IMR-90 (cell line): ENCODE measurements at regions not wholly inside any gene's neighbourhood (a gene's known extent, or its start where the extent isn't known, plus 50 kb on each side); places are given as distances from the start of the nearest gene placed in this dataset.

Experiments used
- ATAC-seq: fragments of 200-7000 bp; cut with Tn5 transposase; 2 replicates; pipeline ENCODE4 v1.9.1; 2020; ENCODE audit warnings: low read depth, mild to moderate bottlenecking, moderate library complexity
- BruUV-seq: library from RNA; stranded (reverse); fragments of 400-500 nt; replicated peaks from 2 replicates; lab custom pipeline; 2021; lab: Mats Ljungman, UMichigan
- CTCF ChIA-PET: fragments of 300-600 bp; formaldehyde crosslinking; extraction: SDS; loops from one replicate; lab custom pipeline; 2021; ENCODE audit warnings: antibody characterized with exemption; lab: Yijun Ruan, JAX
- POLR2A ChIA-PET: fragments of 300-600 bp; sonication (Branson Sonifier 250); formaldehyde crosslinking; loops from one replicate; lab custom pipeline; 2022; ENCODE audit warnings: antibody characterized with exemption; ENCODE audit not compliant: unreplicated experiment; lab: Charles Lee
- DNase-seq: peaks from one replicate; pipeline ENCODE4 v3.0.0; 2013
- H2AFZ ChIP-seq: replicated peaks from 2 replicates; pipeline ENCODE3; 2013; ENCODE audit warnings: low read length, mild to moderate bottlenecking; ENCODE audit not compliant: poor library complexity
- H2AK5ac ChIP-seq: 2 replicates; pipeline ENCODE4 v1.6.1; 2013; ENCODE audit warnings: low read depth, low read length, inconsistent platforms
- H2AK9ac ChIP-seq: replicated peaks from 2 replicates; pipeline ENCODE3; 2013; ENCODE audit warnings: mild to moderate bottlenecking, low read depth, low read length, moderate library complexity; ENCODE audit not compliant: poor library complexity
- H2BK120ac ChIP-seq: 2 replicates; pipeline ENCODE4 v1.6.1; 2013; ENCODE audit warnings: low read depth, low read length, inconsistent platforms
- H2BK15ac ChIP-seq: 3 replicates; pipeline ENCODE4 v1.6.1; 2013; ENCODE audit warnings: low read depth, low read length, inconsistent platforms
- H2BK20ac ChIP-seq: 2 replicates; pipeline ENCODE4 v1.6.1; 2013; ENCODE audit warnings: low read depth, mild to moderate bottlenecking, inconsistent platforms, low read length, moderate library complexity
- H2BK5ac ChIP-seq: 2 replicates; pipeline ENCODE4 v1.6.1; 2013; ENCODE audit warnings: mild to moderate bottlenecking, low read depth, low read length, inconsistent platforms; ENCODE audit not compliant: poor library complexity, severe bottlenecking
- H3K14ac ChIP-seq: replicated peaks from 2 replicates; pipeline ENCODE4 v1.6.1; 2013; ENCODE audit warnings: low read depth, low read length, inconsistent platforms
- H3K18ac ChIP-seq: 2 replicates; pipeline ENCODE4 v1.6.1; 2013; ENCODE audit warnings: low read depth, low read length, control low read depth
- H3K23ac ChIP-seq: 2 replicates; pipeline ENCODE4 v1.6.1; 2013; ENCODE audit warnings: low read depth, low read length, inconsistent platforms
- H3K27ac ChIP-seq: 2 replicates; pipeline ENCODE4 v1.5.1; 2013; ENCODE audit warnings: mild to moderate bottlenecking, control low read depth, low read length; ENCODE audit not compliant: insufficient read depth
- H3K27me3 ChIP-seq: 2 replicates; pipeline ENCODE4 v1.6.1; 2013; ENCODE audit warnings: low read length; ENCODE audit not compliant: control insufficient read depth, insufficient read depth
- H3K36me3 ChIP-seq: 2 replicates; pipeline ENCODE4 v1.6.1; 2013; ENCODE audit warnings: low read length, mixed read lengths; ENCODE audit not compliant: control insufficient read depth, insufficient read depth
- H3K4ac ChIP-seq: 2 replicates; pipeline ENCODE4 v1.6.1; 2013; ENCODE audit warnings: low read depth, low read length, inconsistent platforms
- H3K4me1 ChIP-seq: 2 replicates; pipeline ENCODE4 v1.6.1; 2013; ENCODE audit warnings: low read length, mixed read lengths; ENCODE audit not compliant: control insufficient read depth, insufficient read depth
- H3K4me2 ChIP-seq: 2 replicates; pipeline ENCODE4 v1.6.1; 2013; ENCODE audit warnings: low read depth, mild to moderate bottlenecking, control low read depth, low read length, moderate library complexity
- H3K4me3 ChIP-seq: 2 replicates; pipeline ENCODE4 v1.5.1; 2013; ENCODE audit warnings: low read depth, mild to moderate bottlenecking, control low read depth, low read length, moderate library complexity; ENCODE audit not compliant: insufficient read depth
- H3K56ac ChIP-seq: 2 replicates; pipeline ENCODE4 v1.6.1; 2013; ENCODE audit warnings: low read length, inconsistent platforms; ENCODE audit not compliant: insufficient read depth; ENCODE audit errors: extremely low read depth
- H3K79me1 ChIP-seq, 2 experiments: 2 replicates each; pipeline ENCODE4 v1.6.1; 2013; ENCODE audit warnings: low read length in 2 of 2, inconsistent platforms in 1 of 2, low read depth in 1 of 2
- H3K9ac ChIP-seq: 2 replicates; pipeline ENCODE4 v1.6.1; 2013; ENCODE audit warnings: low read depth, low read length, control low read depth
- H3K9me1 ChIP-seq: 2 replicates; pipeline ENCODE4 v1.6.1; 2013; ENCODE audit warnings: low read length, inconsistent platforms; ENCODE audit not compliant: insufficient read depth
- H3K9me3 ChIP-seq: 2 replicates; pipeline ENCODE4 v1.6.1; 2013; ENCODE audit warnings: low read length; ENCODE audit not compliant: control insufficient read depth, insufficient read depth
- H4K20me1 ChIP-seq: 2 replicates; pipeline ENCODE4 v1.6.1; 2013; ENCODE audit warnings: low read length, inconsistent platforms; ENCODE audit not compliant: insufficient read depth
- H4K5ac ChIP-seq: 2 replicates; pipeline ENCODE4 v1.6.1; 2013; ENCODE audit warnings: mild to moderate bottlenecking, low read depth, low read length, control low read depth
- H4K8ac ChIP-seq, 2 experiments: 2 replicates each; pipeline ENCODE4 v1.6.1; 2013; ENCODE audit warnings: low read depth in 2 of 2, low read length in 2 of 2, control low read depth in 1 of 2, inconsistent platforms in 1 of 2
- H4K91ac ChIP-seq: 2 replicates; pipeline ENCODE4 v1.6.1; 2013; ENCODE audit warnings: low read depth, low read length, inconsistent platforms; ENCODE audit not compliant: insufficient read depth
- BHLHE40 ChIP-seq: fragments of 150-350 bp; IDR thresholded peaks from 2 replicates; pipeline ENCODE4 v1.6.1; 2016; ENCODE audit warnings: mild to moderate bottlenecking, low read depth, low read length
- MXI1 ChIP-seq: IDR thresholded peaks from 2 replicates; pipeline ENCODE4 v1.6.1; 2012; ENCODE audit warnings: low read depth, mild to moderate bottlenecking, low read length, moderate library complexity, borderline replicate concordance
- RCOR1 ChIP-seq: IDR thresholded peaks from 2 replicates; pipeline ENCODE4 v1.6.1; 2012; ENCODE audit warnings: mild to moderate bottlenecking, low read length, improper control_type of control experiment; ENCODE audit not compliant: insufficient replicate concordance
- WGBS, 2 experiments: methylation state at CpG; one replicate each; pipeline versions ENCODE4 v1.1.5 to v1.1.7; 2013; ENCODE audit warnings: missing lambda C conversion rate in 2 of 2; ENCODE audit not compliant: insufficient read length in 1 of 2; ENCODE audit errors: extremely low coverage in 2 of 2; 5-methylcytosine and 5-hydroxymethylcytosine counted together
- dilution Hi-C: fragments of 300-500 bp; cut with HindIII; formaldehyde crosslinking; loops from one replicate; pipeline ENCODE4 v1.14.3; 2018; ENCODE audit warnings: low sequenced_read_pairs; ENCODE audit not compliant: unreplicated experiment
- in situ Hi-C: fragments of 300-500 bp; cut with MboI; formaldehyde crosslinking; loops from 3 replicates; pipeline ENCODE4 v1.14.3; 2019; ENCODE audit warnings: low sequenced_read_pairs, inconsistent platforms, mixed read lengths
- intact Hi-C: fragments of 100-400 bp; cut with micrococcal nuclease; formaldehyde crosslinking; loops from 2 replicates; pipeline ENCODE4 v1.10.0; 2022

DNA sequence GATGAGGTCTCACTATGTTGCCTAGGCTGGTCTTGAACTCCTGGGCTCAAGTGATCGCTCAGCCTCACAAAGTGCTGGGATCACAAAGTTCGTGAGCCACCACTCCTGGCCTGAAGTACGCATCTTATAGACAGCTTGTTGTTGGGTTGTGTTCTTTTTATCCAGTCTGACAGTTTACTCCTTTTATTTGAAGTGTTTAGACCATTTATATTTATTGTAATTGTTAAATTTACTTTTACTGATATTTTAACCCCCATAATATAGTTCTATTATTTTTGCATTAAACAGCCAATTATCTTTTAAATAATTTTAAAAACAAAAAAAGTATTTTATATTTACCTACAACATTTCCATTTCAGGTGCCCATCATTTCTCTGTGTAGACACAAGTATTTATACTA lies 303.0 kb upstream of the HDAC4 start:
- Histone ChIP-seq H2BK120ac (no peak overlapping the region), H3K27ac (no peak overlapping the region), H4K5ac (no peak overlapping the region), H3K4me2 (no peak overlapping the region), H3K9me3 (peaks cover 8% of the 10 kb centered on the region), H4K8ac (no peak overlapping the region), H3K4me1 (no peaks in the 10 kb centered on the region), H2BK20ac (no peak overlapping the region), H3K56ac (no peak overlapping the region), H3K18ac (no peak overlapping the region), H3K4ac (no peak overlapping the region), H3K9me1 (no peaks in the 10 kb centered on the region), H3K23ac (no peak overlapping the region), H2AK5ac (no peak overlapping the region), H3K9ac (no peak overlapping the region), H2BK5ac (no peak overlapping the region), H3K79me1 (no peaks in the 10 kb centered on the region), H2AFZ (no peak overlapping the region), H2AK9ac (no peak overlapping the region), H3K36me3 (no peaks in the 10 kb centered on the region), H3K4me3 (no peak overlapping the region), H4K20me1 (no peaks in the 10 kb centered on the region), H3K27me3 (no peaks in the 10 kb centered on the region), H4K91ac (no peak overlapping the region), H3K14ac (no peak overlapping the region), H2BK15ac (no peak overlapping the region)
- TF ChIP-seq RCOR1 (no peak), MXI1 (no peak), BHLHE40 (no peak)
- ATAC-seq (no peak), DNase-seq (no peak)
- WGBS, 2 experiments = no CpG with 5 or more reads among the region's 3 CpGs
- CTCF ChIA-PET = no interaction called here
- no TSS peak for BruUV-seq
- in situ Hi-C loops (no loop called here), dilution Hi-C loops (no loop called here), intact Hi-C loops (loop anchor here (5.0 kb wide), 1 partner anchor 138 kb away; no protein-coding TSS in a partner anchor)
- POLR2A ChIA-PET = no interaction called here
